Smooth muscle cell (in vitro differentiated cells): ENCODE measurements at regions not wholly inside any gene's neighbourhood (a gene's known extent, or its start where the extent isn't known, plus 50 kb on each side); places are given as distances from the start of the nearest gene placed in this dataset.
"Not testable (repeated sequence)": the region's sequence is repeated elsewhere in the genome, so short reads cannot be mapped to it uniquely, and the experiment has no call there.

ENCODE experiments used
- DNase-seq: peaks from one replicate; lab custom pipeline; 2025; ENCODE audit not compliant: unreplicated experiment; lab: John Stamatoyannopoulos, UW
- H2AFZ ChIP-seq: fragments of 200-600 bp; sonication (generic); 2 replicates; pipeline ENCODE4 v1.6.0; 2016; ENCODE audit warnings: antibody characterized with exemption, low read depth, mild to moderate bottlenecking
- H3F3A ChIP-seq: fragments of 200-600 bp; sonication (generic); 2 replicates; pipeline ENCODE4 v1.6.0; 2017; ENCODE audit warnings: antibody characterized with exemption, low read depth
- H3K27ac ChIP-seq: fragments of 200-600 bp; sonication (generic); 2 replicates; pipeline ENCODE4 v1.5.1; 2016; ENCODE audit warnings: low read depth, mild to moderate bottlenecking
- H3K27me3 ChIP-seq: fragments of 200-600 bp; sonication (generic); 2 replicates; pipeline ENCODE4 v1.6.1; 2016; ENCODE audit warnings: low read depth, mild to moderate bottlenecking
- H3K36me3 ChIP-seq: fragments of 200-600 bp; sonication (generic); 2 replicates; pipeline ENCODE4 v1.5.1; 2016; ENCODE audit warnings: low read depth
- H3K4me1 ChIP-seq: fragments of 200-600 bp; sonication (generic); 2 replicates; pipeline ENCODE4 v1.5.1; 2016; ENCODE audit warnings: low read depth
- H3K4me2 ChIP-seq: fragments of 200-600 bp; sonication (generic); 2 replicates; pipeline ENCODE4 v1.6.0; 2016; ENCODE audit warnings: mild to moderate bottlenecking
- H3K4me3 ChIP-seq: fragments of 200-600 bp; sonication (generic); 2 replicates; pipeline ENCODE4 v1.5.1; 2016; ENCODE audit warnings: mild to moderate bottlenecking
- H3K79me2 ChIP-seq: fragments of 200-600 bp; sonication (generic); 2 replicates; pipeline ENCODE4 v1.6.0; 2016; ENCODE audit warnings: low read depth, mild to moderate bottlenecking
- H3K9ac ChIP-seq: fragments of 200-600 bp; sonication (generic); 2 replicates; pipeline ENCODE4 v1.6.0; 2016; ENCODE audit warnings: low read depth
- H3K9me3 ChIP-seq: fragments of 200-600 bp; sonication (generic); replicated peaks from 2 replicates; pipeline ENCODE4 v1.5.1; 2016; ENCODE audit warnings: low read depth
- H4K20me1 ChIP-seq: fragments of 200-600 bp; sonication (generic); 2 replicates; pipeline ENCODE4 v1.6.0; 2016; ENCODE audit warnings: low read depth
- CTCF ChIP-seq: fragments of 200-600 bp; sonication (generic); IDR thresholded peaks from 2 replicates; pipeline ENCODE4 v1.5.1; 2017; ENCODE audit warnings: borderline replicate concordance, mild to moderate bottlenecking, antibody characterized with exemption; ENCODE audit not compliant: insufficient read depth, poor library complexity, severe bottlenecking
- WGBS: methylation state at CpG from one replicate; pipeline ENCODE4 v1.1.7; 2016; ENCODE audit warnings: low lambda C conversion rate; 5-methylcytosine and 5-hydroxymethylcytosine counted together

- H3K27me3 ChIP-seq, result no peaks in the 10 kb centered on the region
- DNase-seq, result no peak
- no peak for TF ChIP-seq CTCF
- H3K36me3 ChIP-seq, result no peaks in the 10 kb centered on the region
- H3K27ac ChIP-seq, result no peak overlapping the region
- no peaks in the 10 kb centered on the region for H3F3A ChIP-seq
- no peaks in the 10 kb centered on the region for H4K20me1 ChIP-seq
- H3K4me2 ChIP-seq, result no peak overlapping the region
- WGBS, result 95% methylated on average over 2 of the region's 2 CpGs
- no peaks in the 10 kb centered on the region for H3K4me1 ChIP-seq
- no peak overlapping the region for H2AFZ ChIP-seq
- no peaks in the 10 kb centered on the region for H3K9me3 ChIP-seq
- no peaks in the 10 kb centered on the region for H3K79me2 ChIP-seq
- no peak overlapping the region for H3K9ac ChIP-seq
- H3K4me3 ChIP-seq, result no peak overlapping the region
These were observed 92.4 kb upstream of the TMEM170B start for GRCh38 chr6:11445146-11445545.

- H2AFZ ChIP-seq, H4K20me1 ChIP-seq, H3K27me3 ChIP-seq, H3K79me2 ChIP-seq, H3K4me1 ChIP-seq, H3K27ac ChIP-seq, H3F3A ChIP-seq, H3K36me3 ChIP-seq, DNase-seq, H3K4me2 ChIP-seq, H3K9ac ChIP-seq, H3K4me3 ChIP-seq, H3K9me3 ChIP-seq: not testable (repeated sequence)
- 100% methylated on average over 1 of the region's 1 CpG for WGBS
These were observed 94.4 kb upstream of the TMEM170B start for GRCh38 chr6:11443125-11443524.

GRCh38 chr6:11442495-11442894 lies 95.1 kb upstream of the TMEM170B start:
- no peak for TF ChIP-seq CTCF
- WGBS, result 88% methylated on average over 2 of the region's 2 CpGs
- Histone ChIP-seq H4K20me1 (no peaks in the 10 kb centered on the region), H3F3A (no peaks in the 10 kb centered on the region), H3K4me2 (no peak overlapping the region), H3K27ac (no peak overlapping the region), H3K4me3 (no peak overlapping the region), H3K79me2 (no peaks in the 10 kb centered on the region), H3K4me1 (no peaks in the 10 kb centered on the region), H3K9me3 (no peaks in the 10 kb centered on the region), H2AFZ (no peak overlapping the region), H3K9ac (no peak overlapping the region), H3K36me3 (no peaks in the 10 kb centered on the region), H3K27me3 (no peaks in the 10 kb centered on the region)
- DNase-seq, result no peak

- Histone ChIP-seq H3K9me3 (no peaks in the 10 kb centered on the region), H3F3A (peaks cover 3% of the 10 kb centered on the region), H2AFZ (no peak overlapping the region), H3K9ac (no peak overlapping the region), H3K79me2 (no peaks in the 10 kb centered on the region), H3K27ac (no peak overlapping the region), H3K4me3 (no peak overlapping the region), H3K27me3 (no peaks in the 10 kb centered on the region), H3K4me1 (no peaks in the 10 kb centered on the region), H3K4me2 (no peak overlapping the region), H3K36me3 (no peaks in the 10 kb centered on the region), H4K20me1 (no peaks in the 10 kb centered on the region)
- DNase-seq, result no peak
- 87% methylated on average over 2 of the region's 2 CpGs for WGBS
- no peak for TF ChIP-seq CTCF
These were observed 97.7 kb upstream of the TMEM170B start for GRCh38 chr6:11439876-11440275.
